ENCODE measurements at regions not wholly inside any gene's neighbourhood (a gene's known extent, or its start where the extent isn't known, plus 50 kb on each side); places are given as distances from the start of the nearest gene placed in this dataset.

DNA sequence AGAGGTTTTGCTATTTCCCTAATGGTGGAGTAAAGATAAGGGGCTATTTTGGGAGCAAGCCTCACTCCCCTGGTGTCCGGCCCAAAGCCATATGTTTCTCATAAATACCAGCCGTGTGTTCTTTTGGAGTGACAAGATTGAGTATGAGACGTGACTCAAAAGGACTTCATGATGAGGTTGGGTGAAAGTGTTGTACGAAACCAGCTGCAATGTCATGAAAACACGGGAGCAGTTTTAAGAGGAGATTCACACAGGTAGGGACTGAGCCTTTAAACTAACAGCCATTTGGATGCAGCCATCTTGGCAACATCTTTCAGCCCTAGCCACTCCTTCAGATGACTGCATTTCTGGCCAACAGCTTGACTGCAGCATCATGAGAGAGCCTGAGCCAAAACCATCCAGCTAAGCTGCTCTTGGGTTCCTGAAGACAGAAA, 532.3 kb upstream of the USP24 start:
- no peaks in the 10 kb centered on the region for H3K27me3 ChIP-seq (ENCODE audit: control insufficient read depth in 1 of 2, insufficient read depth in 2 of 2, low read length in 2 of 2)
- no peaks in the 10 kb centered on the region for H3K36me3 ChIP-seq (ENCODE audit: control insufficient read depth in 1 of 2, insufficient read depth in 2 of 2, low read length in 2 of 2)
- H3K9me3 ChIP-seq (ENCODE audit: control insufficient read depth in 1 of 2, low read length in 2 of 2) = no peaks in the 10 kb centered on the region
- H3K4me1 ChIP-seq (ENCODE audit: control insufficient read depth in 1 of 2, insufficient read depth in 2 of 2, low read length in 2 of 2) = no peaks in the 10 kb centered on the region
- H3K9ac ChIP-seq (ENCODE audit: low read depth in 1 of 2, low read length in 2 of 2) = no peak overlapping the region
- no peak overlapping the region for H3K27ac ChIP-seq (ENCODE audit: low read depth, low read length)
- H3K4me3 ChIP-seq (ENCODE audit: low read depth in 1 of 2, low read length in 2 of 2) = no peak overlapping the region

DNA sequence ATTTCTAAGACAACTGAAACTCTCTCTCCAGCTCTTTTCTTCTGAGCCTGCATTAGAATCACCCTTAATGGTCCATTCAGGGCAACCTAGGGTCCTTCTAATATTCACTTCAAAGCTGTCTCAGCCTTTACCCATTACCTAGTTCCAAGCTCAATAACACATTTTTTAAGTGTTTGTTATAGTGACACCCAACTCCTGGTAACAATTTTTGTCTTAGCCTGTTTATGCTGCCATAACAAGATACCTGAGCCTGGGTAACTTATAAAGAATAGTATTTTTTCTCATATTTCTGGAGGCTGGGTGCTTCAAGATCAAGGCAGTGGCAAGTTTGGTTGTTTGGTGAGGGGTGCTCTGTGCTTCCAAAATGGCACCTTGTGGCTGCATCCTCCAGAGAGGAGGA, 531.5 kb upstream of the USP24 start:
- no peaks in the 10 kb centered on the region for H3K4me1 ChIP-seq (ENCODE audit: control insufficient read depth in 1 of 2, insufficient read depth in 2 of 2, low read length in 2 of 2)
- no peaks in the 10 kb centered on the region for H3K9me3 ChIP-seq (ENCODE audit: control insufficient read depth in 1 of 2, low read length in 2 of 2)
- no peak overlapping the region for H3K27ac ChIP-seq (ENCODE audit: low read depth, low read length)
- no peak overlapping the region for H3K9ac ChIP-seq (ENCODE audit: low read depth in 1 of 2, low read length in 2 of 2)
- H3K27me3 ChIP-seq (ENCODE audit: control insufficient read depth in 1 of 2, insufficient read depth in 2 of 2, low read length in 2 of 2) = no peaks in the 10 kb centered on the region
- no peaks in the 10 kb centered on the region for H3K36me3 ChIP-seq (ENCODE audit: control insufficient read depth in 1 of 2, insufficient read depth in 2 of 2, low read length in 2 of 2)
- no peak overlapping the region for H3K4me3 ChIP-seq (ENCODE audit: low read depth in 1 of 2, low read length in 2 of 2)

- Histone ChIP-seq H3K27ac (ENCODE audit: low read depth, low read length) (no peak overlapping the region), H3K4me3 (ENCODE audit: low read depth in 1 of 2, low read length in 2 of 2) (no peak overlapping the region), H3K36me3 (ENCODE audit: control insufficient read depth in 1 of 2, insufficient read depth in 2 of 2, low read length in 2 of 2) (no peaks in the 10 kb centered on the region), H3K4me1 (ENCODE audit: control insufficient read depth in 1 of 2, insufficient read depth in 2 of 2, low read length in 2 of 2) (no peaks in the 10 kb centered on the region), H3K9ac (ENCODE audit: low read depth in 1 of 2, low read length in 2 of 2) (no peak overlapping the region), H3K9me3 (ENCODE audit: control insufficient read depth in 1 of 2, low read length in 2 of 2) (no peaks in the 10 kb centered on the region), H3K27me3 (ENCODE audit: control insufficient read depth in 1 of 2, insufficient read depth in 2 of 2, low read length in 2 of 2) (no peaks in the 10 kb centered on the region)
Observed at GRCh38 chr1:55741516-55741915, 526.4 kb upstream of the USP24 start.

GRCh38 chr1:55735106-55735505, 519.9 kb upstream of the USP24 start:
- no peak overlapping the region for H3K27ac ChIP-seq (ENCODE audit: low read depth, low read length)
- no peaks in the 10 kb centered on the region for H3K9me3 ChIP-seq (ENCODE audit: control insufficient read depth in 1 of 2, low read length in 2 of 2)

GRCh38 chr1:55726994-55727393, 511.8 kb upstream of the USP24 start:
- Histone ChIP-seq H3K9me3 (ENCODE audit: control insufficient read depth in 1 of 2, low read length in 2 of 2) (no peaks in the 10 kb centered on the region), H3K27me3 (ENCODE audit: control insufficient read depth in 1 of 2, insufficient read depth in 2 of 2, low read length in 2 of 2) (no peaks in the 10 kb centered on the region), H3K27ac (ENCODE audit: low read depth, low read length) (no peak overlapping the region), H3K4me1 (ENCODE audit: control insufficient read depth in 1 of 2, insufficient read depth in 2 of 2, low read length in 2 of 2) (no peaks in the 10 kb centered on the region), H3K9ac (ENCODE audit: low read depth in 1 of 2, low read length in 2 of 2) (no peak overlapping the region), H3K4me3 (ENCODE audit: low read depth in 1 of 2, low read length in 2 of 2) (no peak overlapping the region), H3K36me3 (ENCODE audit: control insufficient read depth in 1 of 2, insufficient read depth in 2 of 2, low read length in 2 of 2) (no peaks in the 10 kb centered on the region)

More at GRCh38 chr1:55735106-55735505, 519.9 kb upstream of the USP24 start:
- no peaks in the 10 kb centered on the region for H3K4me1 ChIP-seq (ENCODE audit: control insufficient read depth in 1 of 2, insufficient read depth in 2 of 2, low read length in 2 of 2)
- no peak overlapping the region for H3K4me3 ChIP-seq (ENCODE audit: low read depth in 1 of 2, low read length in 2 of 2)
- no peak overlapping the region for H3K9ac ChIP-seq (ENCODE audit: low read depth in 1 of 2, low read length in 2 of 2)
- no peaks in the 10 kb centered on the region for H3K36me3 ChIP-seq (ENCODE audit: control insufficient read depth in 1 of 2, insufficient read depth in 2 of 2, low read length in 2 of 2)
- H3K27me3 ChIP-seq (ENCODE audit: control insufficient read depth in 1 of 2, insufficient read depth in 2 of 2, low read length in 2 of 2) = no peaks in the 10 kb centered on the region

DNA sequence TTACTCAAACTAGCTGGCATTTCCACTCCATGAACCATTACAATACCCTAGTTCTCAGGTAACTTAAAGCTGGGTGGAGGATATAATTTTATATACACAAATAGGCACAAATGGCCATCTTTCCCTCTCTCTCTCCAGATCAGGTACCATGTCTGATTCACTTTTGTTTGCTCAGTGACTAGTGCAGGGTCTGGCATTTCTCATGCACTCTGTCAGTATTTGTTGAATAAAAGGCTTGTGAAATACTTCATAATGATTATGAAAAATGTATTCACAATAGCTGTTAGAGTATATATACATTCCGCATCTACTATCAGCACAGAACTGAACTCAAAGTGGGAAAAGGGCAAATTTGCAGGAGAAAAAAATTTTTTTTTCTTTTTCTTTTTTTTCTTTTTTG, 510.2 kb upstream of the USP24 start:
- Histone ChIP-seq H3K4me1 (ENCODE audit: control insufficient read depth in 1 of 2, insufficient read depth in 2 of 2, low read length in 2 of 2) (no peaks in the 10 kb centered on the region), H3K27ac (ENCODE audit: low read depth, low read length) (no peak overlapping the region), H3K27me3 (ENCODE audit: control insufficient read depth in 1 of 2, insufficient read depth in 2 of 2, low read length in 2 of 2) (no peaks in the 10 kb centered on the region), H3K9ac (ENCODE audit: low read depth in 1 of 2, low read length in 2 of 2) (no peak overlapping the region), H3K9me3 (ENCODE audit: control insufficient read depth in 1 of 2, low read length in 2 of 2) (no peaks in the 10 kb centered on the region), H3K4me3 (ENCODE audit: low read depth in 1 of 2, low read length in 2 of 2) (no peak overlapping the region), H3K36me3 (ENCODE audit: control insufficient read depth in 1 of 2, insufficient read depth in 2 of 2, low read length in 2 of 2) (no peaks in the 10 kb centered on the region)

- Histone ChIP-seq H3K4me1 (ENCODE audit: control insufficient read depth in 1 of 2, insufficient read depth in 2 of 2, low read length in 2 of 2) (no peaks in the 10 kb centered on the region), H3K4me3 (ENCODE audit: low read depth in 1 of 2, low read length in 2 of 2) (no peak overlapping the region), H3K9ac (ENCODE audit: low read depth in 1 of 2, low read length in 2 of 2) (no peak overlapping the region), H3K36me3 (ENCODE audit: control insufficient read depth in 1 of 2, insufficient read depth in 2 of 2, low read length in 2 of 2) (no peaks in the 10 kb centered on the region), H3K9me3 (ENCODE audit: control insufficient read depth in 1 of 2, low read length in 2 of 2) (no peaks in the 10 kb centered on the region), H3K27me3 (ENCODE audit: control insufficient read depth in 1 of 2, insufficient read depth in 2 of 2, low read length in 2 of 2) (peaks cover 0 to 2% of the 10 kb centered on the region in 2 donors), H3K27ac (ENCODE audit: low read depth, low read length) (no peak overlapping the region)
Observed at GRCh38 chr1:55724551-55725325, 509.6 kb upstream of the USP24 start.

- Histone ChIP-seq H3K9ac (ENCODE audit: low read depth in 1 of 2, low read length in 2 of 2) (no peak overlapping the region), H3K4me1 (ENCODE audit: control insufficient read depth in 1 of 2, insufficient read depth in 2 of 2, low read length in 2 of 2) (no peaks in the 10 kb centered on the region), H3K36me3 (ENCODE audit: control insufficient read depth in 1 of 2, insufficient read depth in 2 of 2, low read length in 2 of 2) (no peaks in the 10 kb centered on the region), H3K4me3 (ENCODE audit: low read depth in 1 of 2, low read length in 2 of 2) (no peak overlapping the region), H3K27me3 (ENCODE audit: control insufficient read depth in 1 of 2, insufficient read depth in 2 of 2, low read length in 2 of 2) (peaks cover 0 to 2% of the 10 kb centered on the region in 2 donors), H3K9me3 (ENCODE audit: control insufficient read depth in 1 of 2, low read length in 2 of 2) (no peaks in the 10 kb centered on the region), H3K27ac (ENCODE audit: low read depth, low read length) (no peak overlapping the region)
Observed at GRCh38 chr1:55723001-55723400, 507.8 kb upstream of the USP24 start.

DNA sequence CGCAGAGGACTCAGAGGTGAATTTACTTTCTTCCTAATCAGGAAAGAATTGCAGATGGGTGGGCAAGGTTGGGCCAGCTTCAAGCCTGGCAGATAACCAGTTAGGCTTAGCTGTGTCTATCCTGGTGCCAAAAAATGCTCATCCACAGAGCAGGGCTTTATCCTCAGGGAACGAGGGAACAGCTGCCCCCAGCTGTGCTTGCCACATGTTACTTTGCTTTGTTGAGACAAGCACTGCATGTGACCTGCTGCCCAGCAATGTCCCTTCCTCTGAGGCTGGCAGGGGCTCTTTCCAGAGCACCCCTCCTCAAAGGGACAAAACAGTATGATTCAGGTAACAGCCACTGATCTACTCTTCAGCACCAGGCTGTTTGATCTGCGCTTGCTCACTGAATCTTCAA, 505.1 kb upstream of the USP24 start:
- Histone ChIP-seq H3K27me3 (ENCODE audit: control insufficient read depth in 1 of 2, insufficient read depth in 2 of 2, low read length in 2 of 2) (peaks cover 0 to 2% of the 10 kb centered on the region in 2 donors), H3K4me1 (ENCODE audit: control insufficient read depth in 1 of 2, insufficient read depth in 2 of 2, low read length in 2 of 2) (no peaks in the 10 kb centered on the region), H3K9ac (ENCODE audit: low read depth in 1 of 2, low read length in 2 of 2) (no peak overlapping the region), H3K27ac (ENCODE audit: low read depth, low read length) (no peak overlapping the region), H3K4me3 (ENCODE audit: low read depth in 1 of 2, low read length in 2 of 2) (no peak overlapping the region), H3K9me3 (ENCODE audit: control insufficient read depth in 1 of 2, low read length in 2 of 2) (no peaks in the 10 kb centered on the region), H3K36me3 (ENCODE audit: control insufficient read depth in 1 of 2, insufficient read depth in 2 of 2, low read length in 2 of 2) (no peaks in the 10 kb centered on the region)

GRCh38 chr1:55718758-55719671, 503.9 kb upstream of the USP24 start:
- Histone ChIP-seq H3K27ac (ENCODE audit: low read depth, low read length) (peak overlapping the region; percentile 2), H3K4me1 (ENCODE audit: control insufficient read depth in 1 of 2, insufficient read depth in 2 of 2, low read length in 2 of 2) (no peaks in the 10 kb centered on the region), H3K9ac (ENCODE audit: low read depth in 1 of 2, low read length in 2 of 2) (no peak overlapping the region), H3K27me3 (ENCODE audit: control insufficient read depth in 1 of 2, insufficient read depth in 2 of 2, low read length in 2 of 2) (peaks cover 0 to 2% of the 10 kb centered on the region in 2 donors), H3K9me3 (ENCODE audit: control insufficient read depth in 1 of 2, low read length in 2 of 2) (no peaks in the 10 kb centered on the region), H3K36me3 (ENCODE audit: control insufficient read depth in 1 of 2, insufficient read depth in 2 of 2, low read length in 2 of 2) (no peaks in the 10 kb centered on the region), H3K4me3 (ENCODE audit: low read depth in 1 of 2, low read length in 2 of 2) (no peak overlapping the region)
